ENCODE measurements at regions not wholly inside any gene's neighbourhood (a gene's known extent, or its start where the extent isn't known, plus 50 kb on each side); places are given as distances from the start of the nearest gene placed in this dataset.
A peak's percentile ranks its signal among the peaks of the same experiment; 100 is the strongest.

- peaks cover 5% of the 10 kb centered on the region for H3K9me3 ChIP-seq (ENCODE audit: control insufficient read depth, low read length)
Observed at GRCh38 chr15:95604634-95605036, 725.9 kb upstream of the NR2F2 start.

GRCh38 chr15:95605098-95605497, 725.4 kb upstream of the NR2F2 start:
- DNase-seq (ENCODE audit: low read depth), result no peak
- Histone ChIP-seq H3K9me3 (ENCODE audit: control insufficient read depth, low read length) (peaks cover 4% of the 10 kb centered on the region), H3K36me3 (ENCODE audit: control insufficient read depth, insufficient read depth, low read length, severe bottlenecking) (no peaks in the 10 kb centered on the region), H3K9ac (ENCODE audit: low read length) (peak overlapping the region; percentile 61), H3K27me3 (replicated peaks; ENCODE audit: control insufficient read depth, insufficient read depth, low read length) (no peaks in the 10 kb centered on the region), H3K4me3 (ENCODE audit: low read length) (no peak overlapping the region), H3K4me1 (ENCODE audit: control insufficient read depth, insufficient read depth, low read length) (peaks cover 27% of the 10 kb centered on the region)

More at GRCh38 chr15:95604634-95605036, 725.9 kb upstream of the NR2F2 start:
- no peaks in the 10 kb centered on the region for H3K36me3 ChIP-seq (ENCODE audit: control insufficient read depth, insufficient read depth, low read length, severe bottlenecking)
- peaks cover 27% of the 10 kb centered on the region for H3K4me1 ChIP-seq (ENCODE audit: control insufficient read depth, insufficient read depth, low read length)
- DNase-seq (ENCODE audit: low read depth), result peak; percentile 74
- H3K27me3 ChIP-seq (replicated peaks; ENCODE audit: control insufficient read depth, insufficient read depth, low read length), result no peaks in the 10 kb centered on the region
- no peak overlapping the region for H3K9ac ChIP-seq (ENCODE audit: low read length)
- H3K4me3 ChIP-seq (ENCODE audit: low read length), result no peak overlapping the region

GRCh38 chr15:95606551-95606950, 723.9 kb upstream of the NR2F2 start:
- no peak for DNase-seq (ENCODE audit: low read depth)
- no peak overlapping the region for H3K4me3 ChIP-seq (ENCODE audit: low read length)
- no peaks in the 10 kb centered on the region for H3K27me3 ChIP-seq (replicated peaks; ENCODE audit: control insufficient read depth, insufficient read depth, low read length)
- H3K9me3 ChIP-seq (ENCODE audit: control insufficient read depth, low read length), result no peaks in the 10 kb centered on the region
- peaks cover 27% of the 10 kb centered on the region for H3K4me1 ChIP-seq (ENCODE audit: control insufficient read depth, insufficient read depth, low read length)
- H3K9ac ChIP-seq (ENCODE audit: low read length), result no peak overlapping the region
- no peaks in the 10 kb centered on the region for H3K36me3 ChIP-seq (ENCODE audit: control insufficient read depth, insufficient read depth, low read length, severe bottlenecking)

- Histone ChIP-seq H3K9me3 (ENCODE audit: control insufficient read depth, low read length) (no peaks in the 10 kb centered on the region), H3K27me3 (replicated peaks; ENCODE audit: control insufficient read depth, insufficient read depth, low read length) (no peaks in the 10 kb centered on the region), H3K9ac (ENCODE audit: low read length) (no peak overlapping the region), H3K36me3 (ENCODE audit: control insufficient read depth, insufficient read depth, low read length, severe bottlenecking) (no peaks in the 10 kb centered on the region), H3K4me1 (ENCODE audit: control insufficient read depth, insufficient read depth, low read length) (peaks cover 30% of the 10 kb centered on the region), H3K4me3 (ENCODE audit: low read length) (no peak overlapping the region)
- no peak for DNase-seq (ENCODE audit: low read depth)
Observed at GRCh38 chr15:95608371-95608770, 722.1 kb upstream of the NR2F2 start.

- DNase-seq (ENCODE audit: low read depth), result peak; percentile 19
- Histone ChIP-seq H3K4me1 (ENCODE audit: control insufficient read depth, insufficient read depth, low read length) (peaks cover 23% of the 10 kb centered on the region), H3K9ac (ENCODE audit: low read length) (no peak overlapping the region), H3K36me3 (ENCODE audit: control insufficient read depth, insufficient read depth, low read length, severe bottlenecking) (no peaks in the 10 kb centered on the region), H3K9me3 (ENCODE audit: control insufficient read depth, low read length) (no peaks in the 10 kb centered on the region), H3K27me3 (replicated peaks; ENCODE audit: control insufficient read depth, insufficient read depth, low read length) (no peaks in the 10 kb centered on the region), H3K4me3 (ENCODE audit: low read length) (no peak overlapping the region)
Observed at GRCh38 chr15:95609096-95609495, 721.4 kb upstream of the NR2F2 start.

GRCh38 chr15:95610945-95611344, 719.6 kb upstream of the NR2F2 start:
- no peaks in the 10 kb centered on the region for H3K9me3 ChIP-seq (ENCODE audit: control insufficient read depth, low read length)
- H3K36me3 ChIP-seq (ENCODE audit: control insufficient read depth, insufficient read depth, low read length, severe bottlenecking), result no peaks in the 10 kb centered on the region
- no peaks in the 10 kb centered on the region for H3K27me3 ChIP-seq (replicated peaks; ENCODE audit: control insufficient read depth, insufficient read depth, low read length)
- no peak overlapping the region for H3K4me3 ChIP-seq (ENCODE audit: low read length)
- peaks cover 25% of the 10 kb centered on the region for H3K4me1 ChIP-seq (ENCODE audit: control insufficient read depth, insufficient read depth, low read length)
- no peak overlapping the region for H3K9ac ChIP-seq (ENCODE audit: low read length)
- no peak for DNase-seq (ENCODE audit: low read depth)

GRCh38 chr15:95615436-95615835, 715.1 kb upstream of the NR2F2 start:
- H3K27me3 ChIP-seq (replicated peaks; ENCODE audit: control insufficient read depth, insufficient read depth, low read length), result no peaks in the 10 kb centered on the region
- H3K36me3 ChIP-seq (ENCODE audit: control insufficient read depth, insufficient read depth, low read length, severe bottlenecking), result no peaks in the 10 kb centered on the region
- H3K4me3 ChIP-seq (ENCODE audit: low read length), result peak overlapping the region; percentile 57
- H3K4me1 ChIP-seq (ENCODE audit: control insufficient read depth, insufficient read depth, low read length), result peaks cover 29% of the 10 kb centered on the region
- H3K9ac ChIP-seq (ENCODE audit: low read length), result peak overlapping the region; percentile 53
- no peak for DNase-seq (ENCODE audit: low read depth)
- no peaks in the 10 kb centered on the region for H3K9me3 ChIP-seq (ENCODE audit: control insufficient read depth, low read length)

- H3K9me3 ChIP-seq (ENCODE audit: control insufficient read depth, low read length), result no peaks in the 10 kb centered on the region
- peaks cover 38% of the 10 kb centered on the region for H3K4me1 ChIP-seq (ENCODE audit: control insufficient read depth, insufficient read depth, low read length)
- peak overlapping the region; percentile 53 for H3K9ac ChIP-seq (ENCODE audit: low read length)
- no peak for DNase-seq (ENCODE audit: low read depth)
- H3K27me3 ChIP-seq (replicated peaks; ENCODE audit: control insufficient read depth, insufficient read depth, low read length), result no peaks in the 10 kb centered on the region
- no peaks in the 10 kb centered on the region for H3K36me3 ChIP-seq (ENCODE audit: control insufficient read depth, insufficient read depth, low read length, severe bottlenecking)
- peak overlapping the region; percentile 57 for H3K4me3 ChIP-seq (ENCODE audit: low read length)
Observed at GRCh38 chr15:95616306-95616705, 714.2 kb upstream of the NR2F2 start.

- Histone ChIP-seq H3K36me3 (ENCODE audit: control insufficient read depth, insufficient read depth, low read length, severe bottlenecking) (no peaks in the 10 kb centered on the region), H3K4me1 (ENCODE audit: control insufficient read depth, insufficient read depth, low read length) (peaks cover 39% of the 10 kb centered on the region), H3K4me3 (ENCODE audit: low read length) (peak overlapping the region; percentile 67), H3K9ac (ENCODE audit: low read length) (peak overlapping the region; percentile 68), H3K9me3 (ENCODE audit: control insufficient read depth, low read length) (peaks cover 7% of the 10 kb centered on the region), H3K27me3 (replicated peaks; ENCODE audit: control insufficient read depth, insufficient read depth, low read length) (no peaks in the 10 kb centered on the region)
- DNase-seq (ENCODE audit: low read depth), result peak; percentile 78
Observed at GRCh38 chr15:95620934-95621579, 709.4 kb upstream of the NR2F2 start.

- no peaks in the 10 kb centered on the region for H3K36me3 ChIP-seq (ENCODE audit: control insufficient read depth, insufficient read depth, low read length, severe bottlenecking)
- H3K9ac ChIP-seq (ENCODE audit: low read length), result no peak overlapping the region
- peaks cover 7% of the 10 kb centered on the region for H3K9me3 ChIP-seq (ENCODE audit: control insufficient read depth, low read length)
- no peak for DNase-seq (ENCODE audit: low read depth)
- peaks cover 34% of the 10 kb centered on the region for H3K4me1 ChIP-seq (ENCODE audit: control insufficient read depth, insufficient read depth, low read length)
- H3K4me3 ChIP-seq (ENCODE audit: low read length), result no peak overlapping the region
- H3K27me3 ChIP-seq (replicated peaks; ENCODE audit: control insufficient read depth, insufficient read depth, low read length), result no peaks in the 10 kb centered on the region
Observed at GRCh38 chr15:95622843-95623242, 707.7 kb upstream of the NR2F2 start.

- H3K27me3 ChIP-seq (replicated peaks; ENCODE audit: control insufficient read depth, insufficient read depth, low read length), result no peaks in the 10 kb centered on the region
- peaks cover 7% of the 10 kb centered on the region for H3K9me3 ChIP-seq (ENCODE audit: control insufficient read depth, low read length)
- H3K4me1 ChIP-seq (ENCODE audit: control insufficient read depth, insufficient read depth, low read length), result peaks cover 34% of the 10 kb centered on the region
Observed at GRCh38 chr15:95624100-95624499, 706.4 kb upstream of the NR2F2 start.

More at GRCh38 chr15:95624100-95624499, 706.4 kb upstream of the NR2F2 start:
- DNase-seq (ENCODE audit: low read depth), result peak; percentile 30
- Histone ChIP-seq H3K4me3 (ENCODE audit: low read length) (no peak overlapping the region), H3K36me3 (ENCODE audit: control insufficient read depth, insufficient read depth, low read length, severe bottlenecking) (no peaks in the 10 kb centered on the region), H3K9ac (ENCODE audit: low read length) (peak overlapping the region; percentile 58)

Data from adipocyte (in vitro differentiated cells).